ENCODE measurements at regions not wholly inside any gene's neighbourhood (a gene's known extent, or its start where the extent isn't known, plus 50 kb on each side); places are given as distances from the start of the nearest gene placed in this dataset.

- peaks cover 37% of the 10 kb centered on the region for H3K27me3 ChIP-seq
- no peak for ATAC-seq
- H3K36me3 ChIP-seq = no peaks in the 10 kb centered on the region
- H3K9me3 ChIP-seq = no peaks in the 10 kb centered on the region
- WGBS, 2 donors (ENCODE audit: low coverage in 1 of 2) = 86 to 91% methylated on average over 4 of the region's 8 CpGs
- H3K4me1 ChIP-seq = no peaks in the 10 kb centered on the region
- no peak overlapping the region for H3K4me3 ChIP-seq
- no peak overlapping the region for H3K27ac ChIP-seq
- TF ChIP-seq CTCF (IDR thresholded peaks at IDR 0.05) (no peak), POLR2A (IDR thresholded peaks at IDR 0.05) (no peak), POLR2AphosphoS5 (IDR thresholded peaks at IDR 0.05) (no peak)
Measured at GRCh38 chr10:131445623-131446022, 134.1 kb upstream of the TCERG1L start.

- Histone ChIP-seq H3K27me3 (peaks cover 32% of the 10 kb centered on the region), H3K4me1 (no peaks in the 10 kb centered on the region), H3K27ac (no peak overlapping the region), H3K4me3 (no peak overlapping the region), H3K36me3 (no peaks in the 10 kb centered on the region), H3K9me3 (no peaks in the 10 kb centered on the region)
- 80 to 87% methylated on average over 7 to 12 of the region's 12 CpGs for WGBS, 2 donors (ENCODE audit: low coverage in 1 of 2)
- ATAC-seq = no peak
- TF ChIP-seq CTCF (IDR thresholded peaks at IDR 0.05) = no peak
- no peak for TF ChIP-seq POLR2A (IDR thresholded peaks at IDR 0.05)
- TF ChIP-seq EP300 (IDR thresholded peaks at IDR 0.05) = no peak
Measured at GRCh38 chr10:131446171-131446570, 134.7 kb upstream of the TCERG1L start.

- H3K4me3 ChIP-seq = no peak overlapping the region
- no peak for ATAC-seq
- no peaks in the 10 kb centered on the region for H3K36me3 ChIP-seq
- peaks cover 0 to under 1% (median 0%) of the 10 kb centered on the region in 3 donors for H3K4me1 ChIP-seq
- no peak overlapping the region for H3K27ac ChIP-seq
- WGBS, 2 donors (ENCODE audit: low coverage in 1 of 2) = 60 to 70% methylated on average over 5 to 13 of the region's 13 CpGs
- peaks cover 35% of the 10 kb centered on the region for H3K27me3 ChIP-seq
- TF ChIP-seq EP300 (IDR thresholded peaks at IDR 0.05) (no peak), CTCF (IDR thresholded peaks at IDR 0.05) (no peak), POLR2AphosphoS5 (IDR thresholded peaks at IDR 0.05) (no peak), POLR2A (IDR thresholded peaks at IDR 0.05) (no peak)
- no peaks in the 10 kb centered on the region for H3K9me3 ChIP-seq
Measured at GRCh38 chr10:131448171-131448570, 136.7 kb upstream of the TCERG1L start.

GRCh38 chr10:131448883-131449282, 137.4 kb upstream of the TCERG1L start:
- H3K27ac ChIP-seq = no peak overlapping the region
- H3K36me3 ChIP-seq = no peaks in the 10 kb centered on the region
- H3K9me3 ChIP-seq = no peaks in the 10 kb centered on the region
- WGBS, 2 donors (ENCODE audit: low coverage in 1 of 2) = 99% methylated on average over 9 of the region's 14 CpGs; no CpG with 5 or more reads in 1 of the 2 donors
- ATAC-seq = no peak
- H3K4me1 ChIP-seq = peaks cover 0 to 7% (median 0%) of the 10 kb centered on the region in 3 donors
- TF ChIP-seq POLR2A (IDR thresholded peaks at IDR 0.05) (no peak), POLR2AphosphoS5 (IDR thresholded peaks at IDR 0.05) (no peak), CTCF (IDR thresholded peaks at IDR 0.05) (no peak), EP300 (IDR thresholded peaks at IDR 0.05) (no peak)
- H3K4me3 ChIP-seq = no peak overlapping the region
- H3K27me3 ChIP-seq = peaks cover 35% of the 10 kb centered on the region

GRCh38 chr10:131450216-131450765, 138.8 kb upstream of the TCERG1L start:
- ATAC-seq = no peak
- WGBS, 2 donors (ENCODE audit: low coverage in 1 of 2) = 79 to 80% methylated on average over 5 of the region's 7 CpGs
- Histone ChIP-seq H3K9me3 (no peaks in the 10 kb centered on the region), H3K4me3 (no peak overlapping the region), H3K36me3 (no peaks in the 10 kb centered on the region), H3K27me3 (peaks cover 36% of the 10 kb centered on the region), H3K27ac (no peak overlapping the region), H3K4me1 (peaks cover 0 to 10% (median 0%) of the 10 kb centered on the region in 3 donors)
- no peak for TF ChIP-seq EP300 (IDR thresholded peaks at IDR 0.05)
- TF ChIP-seq POLR2AphosphoS5 (IDR thresholded peaks at IDR 0.05) = no peak
- no peak for TF ChIP-seq POLR2A (IDR thresholded peaks at IDR 0.05)
- no peak for TF ChIP-seq CTCF (IDR thresholded peaks at IDR 0.05)

Measured in gastroesophageal sphincter (tissue), 4 donors.